Endothelial cell of umbilical vein (primary cell): ENCODE measurements at regions not wholly inside any gene's neighbourhood (a gene's known extent, or its start where the extent isn't known, plus 50 kb on each side); places are given as distances from the start of the nearest gene placed in this dataset.

Experiments
- BruUV-seq: library from RNA; stranded (reverse); fragments of 400-500 nt; replicated peaks from 2 replicates; lab custom pipeline; 2021; lab: Mats Ljungman, UMichigan
- CTCF ChIA-PET: fragments of 300-600, 350-600 bp; sonication (Branson Sonifier 250); formaldehyde crosslinking; loops from one replicate; lab custom pipeline; 2021; ENCODE audit warnings: antibody characterized with exemption, inconsistent platforms; lab: Charles Lee
- POLR2A ChIA-PET: fragments of 300-600, 350-600 bp; sonication (Branson Sonifier 250); formaldehyde crosslinking; loops from one replicate; lab custom pipeline; 2021; ENCODE audit warnings: antibody characterized with exemption, inconsistent platforms; lab: Charles Lee
- DNase-seq: peaks from one replicate; pipeline ENCODE4 v3.0.0-alpha.2; 2011; ENCODE audit warnings: low read depth, low spot score
- FAIRE-seq: peaks from 2 replicates; lab custom pipeline; 2011; peaks lifted over from hg19 to GRCh38; lab: Jason Lieb, UNC
- H2AFZ ChIP-seq: 2 replicates; pipeline ENCODE4 v1.6.0; 2012; ENCODE audit warnings: low read depth, low read length, control low read depth, inconsistent platforms
- H3K27ac ChIP-seq: 2 replicates; pipeline ENCODE4 v1.5.1; 2011; ENCODE audit warnings: low read depth, mild to moderate bottlenecking, control low read depth, low read length, moderate library complexity; ENCODE audit not compliant: insufficient read depth
- H3K27me3 ChIP-seq, 2 experiments: 2 replicates each; pipeline versions ENCODE4 v1.6.0 to v1.6.1; 2011; ENCODE audit warnings: low read length in 2 of 2, mixed read lengths in 1 of 2; ENCODE audit not compliant: control insufficient read depth in 2 of 2, insufficient read depth in 2 of 2
- H3K36me3 ChIP-seq, 2 experiments: 2 replicates in 1 of 2; 3 replicates in 1 of 2; pipeline ENCODE4 v1.5.1; 2011; ENCODE audit warnings: low read length in 2 of 2, mild to moderate bottlenecking in 1 of 2, moderate library complexity in 1 of 2; ENCODE audit not compliant: control insufficient read depth in 2 of 2, insufficient read depth in 2 of 2; ENCODE audit errors: extremely low read depth in 1 of 2
- H3K4me1 ChIP-seq: 3 replicates; pipeline ENCODE4 v1.5.1; 2011; ENCODE audit warnings: mild to moderate bottlenecking, low read length; ENCODE audit not compliant: control insufficient read depth, insufficient read depth; ENCODE audit errors: extremely low read depth
- H3K4me2 ChIP-seq: 2 replicates; pipeline ENCODE4 v1.6.1; 2011; ENCODE audit warnings: low read length, control low read depth, mixed read lengths; ENCODE audit not compliant: insufficient read depth
- H3K4me3 ChIP-seq, 3 experiments: fragments of 200-600 bp in 1 of 3; sonication (generic), shearing (Covaris generic) in 1 of 3; replicated peaks in 1 of 3; 2 replicates each; pipeline ENCODE4 v1.5.1; 2011 to 2016; ENCODE audit warnings: control low read depth in 3 of 3, low read length in 3 of 3, mild to moderate bottlenecking in 2 of 3, inconsistent platforms in 1 of 3, low read depth in 1 of 3, moderate library complexity in 1 of 3; ENCODE audit not compliant: insufficient read depth in 1 of 3
- H3K79me2 ChIP-seq: 2 replicates; pipeline ENCODE4 v1.6.0; 2012; ENCODE audit warnings: low read length, inconsistent platforms; ENCODE audit not compliant: control insufficient read depth, insufficient read depth
- H3K9ac ChIP-seq: replicated peaks from 2 replicates; pipeline ENCODE3; 2011; ENCODE audit warnings: low read length, control low read depth; ENCODE audit not compliant: insufficient read depth; ENCODE audit errors: extremely low read depth
- H3K9me1 ChIP-seq: replicated peaks from 3 replicates; pipeline ENCODE4 v1.6.0; 2011; ENCODE audit warnings: mild to moderate bottlenecking, low read length; ENCODE audit not compliant: control insufficient read depth, insufficient read depth; ENCODE audit errors: extremely low read depth
- H3K9me3 ChIP-seq: replicated peaks from 2 replicates; pipeline ENCODE4 v1.5.1; 2012; ENCODE audit warnings: low read length, inconsistent platforms; ENCODE audit not compliant: control insufficient read depth, insufficient read depth
- H4K20me1 ChIP-seq: replicated peaks from 2 replicates; pipeline ENCODE3; 2011; ENCODE audit warnings: mild to moderate bottlenecking, low read length; ENCODE audit not compliant: control insufficient read depth, insufficient read depth; ENCODE audit errors: extremely low read depth
- CTCF ChIP-seq, 2 donors: IDR thresholded peaks; 1 replicate in 1 of 2; 2 replicates in 1 of 2; pipeline ENCODE4 v1.5.1; 2011; ENCODE audit warnings: low read length in 2 of 2, mild to moderate bottlenecking in 2 of 2, moderate library complexity in 2 of 2, control low read depth in 1 of 2, inconsistent platforms in 1 of 2, low read depth in 1 of 2; ENCODE audit not compliant: insufficient read depth in 1 of 2; ENCODE audit errors: extremely low read depth in 1 of 2
- FOS ChIP-seq: IDR thresholded peaks from 2 replicates; pipeline ENCODE4 v1.6.1; 2011; ENCODE audit warnings: mild to moderate bottlenecking, low read length, moderate library complexity, borderline replicate concordance; ENCODE audit not compliant: insufficient read depth
- GATA2 ChIP-seq: IDR thresholded peaks from 2 replicates; pipeline ENCODE4 v1.7.0; 2011; ENCODE audit warnings: low read depth, mild to moderate bottlenecking, moderate library complexity, mixed read lengths, low read length; ENCODE audit not compliant: insufficient read length, insufficient read depth
- JUN ChIP-seq: IDR thresholded peaks from 2 replicates; pipeline ENCODE4 v1.6.1; 2011; ENCODE audit warnings: borderline replicate concordance, low read depth; ENCODE audit not compliant: insufficient read length, insufficient read depth
- MAX ChIP-seq: IDR thresholded peaks from 2 replicates; pipeline ENCODE4 v1.6.1; 2011; ENCODE audit not compliant: insufficient read depth, insufficient read length
- MYC ChIP-seq: IDR thresholded peaks from one replicate; pipeline ENCODE4 v1.6.1; 2011; ENCODE audit warnings: mild to moderate bottlenecking, low read depth, low read length
- POLR2A ChIP-seq: IDR thresholded peaks from 2 replicates; pipeline ENCODE4 v1.6.1; 2012; ENCODE audit warnings: low read depth, mild to moderate bottlenecking, control low read depth, low read length
- dilution Hi-C: fragments of 300-500 bp; cut with MboI; formaldehyde crosslinking; loops from one replicate; pipeline ENCODE4 v1.15.0; 2019; ENCODE audit warnings: low sequenced_read_pairs; ENCODE audit not compliant: extremely low pct_ligation_motif_present
- intact Hi-C: fragments of 100-400 bp; cut with micrococcal nuclease; formaldehyde crosslinking; loops from one replicate; pipeline ENCODE4 v1.10.0; 2022

DNA sequence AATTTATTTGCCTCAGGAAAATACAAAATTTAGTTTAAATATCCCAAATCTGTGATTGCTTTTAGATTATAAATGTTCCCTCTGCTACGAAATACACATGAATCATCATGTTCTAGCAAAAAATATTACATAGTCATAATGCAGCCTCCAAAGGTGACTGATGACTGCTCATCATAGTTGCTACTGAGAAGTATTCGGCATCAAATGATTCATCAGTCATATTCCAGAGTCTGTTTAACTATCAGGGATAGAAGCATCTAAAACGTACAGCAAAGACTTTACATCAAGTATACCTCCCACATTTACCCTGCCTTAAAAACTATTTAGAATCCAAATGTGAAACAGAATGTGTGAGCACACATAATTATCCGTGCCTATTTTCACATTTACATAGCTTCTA, 626.0 kb downstream of the CDH26 start:
- no peak overlapping the region for H3K4me2 ChIP-seq
- POLR2A ChIA-PET, result no interaction called here
- H3K4me1 ChIP-seq, result no peaks in the 10 kb centered on the region
- FAIRE-seq, result no peak
- H3K27me3 ChIP-seq, result no peaks in the 10 kb centered on the region
- dilution Hi-C loops, result no loop called here
- no peak overlapping the region for H3K27ac ChIP-seq
- H4K20me1 ChIP-seq, result no peaks in the 10 kb centered on the region
- no peaks in the 10 kb centered on the region for H3K9me1 ChIP-seq
- H3K9me3 ChIP-seq, result no peaks in the 10 kb centered on the region
- H2AFZ ChIP-seq, result no peak overlapping the region
- no TSS peak for BruUV-seq
- H3K79me2 ChIP-seq, result no peaks in the 10 kb centered on the region
- CTCF ChIA-PET, result no interaction called here
- H3K4me3 ChIP-seq, result no peak overlapping the region
- no peaks in the 10 kb centered on the region for H3K36me3 ChIP-seq
- DNase-seq, result no peak
- TF ChIP-seq MYC, result no peak
- TF ChIP-seq MAX, result no peak
- TF ChIP-seq JUN, result no peak
- TF ChIP-seq POLR2A, result no peak
- TF ChIP-seq GATA2, result no peak
- no peak for TF ChIP-seq CTCF (IDR thresholded peaks at IDR 0.05; ENCODE audit: extremely low read depth in 1 of 2, insufficient read depth in 1 of 2, low read depth in 1 of 2, low read length in 2 of 2)
- TF ChIP-seq FOS, result no peak
- intact Hi-C loops, result no loop called here
- no peak overlapping the region for H3K9ac ChIP-seq

- Histone ChIP-seq H3K4me3 (no peak overlapping the region), H3K9me1 (no peaks in the 10 kb centered on the region), H3K9ac (no peak overlapping the region), H3K4me1 (no peaks in the 10 kb centered on the region), H3K27ac (no peak overlapping the region), H4K20me1 (no peaks in the 10 kb centered on the region), H3K27me3 (no peaks in the 10 kb centered on the region), H3K79me2 (no peaks in the 10 kb centered on the region), H3K4me2 (no peak overlapping the region), H3K9me3 (peaks cover 2% of the 10 kb centered on the region), H3K36me3 (no peaks in the 10 kb centered on the region), H2AFZ (no peak overlapping the region)
- TF ChIP-seq JUN (no peak), MAX (no peak), CTCF (IDR thresholded peaks at IDR 0.05; ENCODE audit: extremely low read depth in 1 of 2, insufficient read depth in 1 of 2, low read depth in 1 of 2, low read length in 2 of 2) (no peak)
- dilution Hi-C loops, result no loop called here
- ChIA-PET CTCF (no interaction called here), POLR2A (no interaction called here)
- BruUV-seq, result no TSS peak
- FAIRE-seq, result no peak
- intact Hi-C loops, result no loop called here
- DNase-seq, result no peak
Observed at GRCh38 chr20:60585651-60586050, 627.4 kb downstream of the CDH26 start.
